ENCODE measurements at regions not wholly inside any gene's neighbourhood (a gene's known extent, or its start where the extent isn't known, plus 50 kb on each side); places are given as distances from the start of the nearest gene placed in this dataset.

GRCh38 chr11:104774578-104774977 is 123.7 kb downstream of the CASP12 start:
- TF ChIP-seq TBP (optimal IDR thresholded peaks at IDR 0.05; ENCODE audit: low read depth, low read length) = no peak
- TF ChIP-seq CTCF (IDR thresholded peaks at IDR 0.05 in 2 of 3, conservative IDR thresholded peaks at IDR 0.05 in 1 of 3; ENCODE audit: insufficient read depth in 2 of 3, low read depth in 1 of 3, low read length in 3 of 3) = no peak
- TF ChIP-seq MIER1 (IDR thresholded peaks at IDR 0.05; ENCODE audit: low read depth) = no peak
- no peak for TF ChIP-seq NFE2L1 (tag; IDR thresholded peaks at IDR 0.05; ENCODE audit: borderline replicate concordance, low read depth)
- TF ChIP-seq, protein P1, sequence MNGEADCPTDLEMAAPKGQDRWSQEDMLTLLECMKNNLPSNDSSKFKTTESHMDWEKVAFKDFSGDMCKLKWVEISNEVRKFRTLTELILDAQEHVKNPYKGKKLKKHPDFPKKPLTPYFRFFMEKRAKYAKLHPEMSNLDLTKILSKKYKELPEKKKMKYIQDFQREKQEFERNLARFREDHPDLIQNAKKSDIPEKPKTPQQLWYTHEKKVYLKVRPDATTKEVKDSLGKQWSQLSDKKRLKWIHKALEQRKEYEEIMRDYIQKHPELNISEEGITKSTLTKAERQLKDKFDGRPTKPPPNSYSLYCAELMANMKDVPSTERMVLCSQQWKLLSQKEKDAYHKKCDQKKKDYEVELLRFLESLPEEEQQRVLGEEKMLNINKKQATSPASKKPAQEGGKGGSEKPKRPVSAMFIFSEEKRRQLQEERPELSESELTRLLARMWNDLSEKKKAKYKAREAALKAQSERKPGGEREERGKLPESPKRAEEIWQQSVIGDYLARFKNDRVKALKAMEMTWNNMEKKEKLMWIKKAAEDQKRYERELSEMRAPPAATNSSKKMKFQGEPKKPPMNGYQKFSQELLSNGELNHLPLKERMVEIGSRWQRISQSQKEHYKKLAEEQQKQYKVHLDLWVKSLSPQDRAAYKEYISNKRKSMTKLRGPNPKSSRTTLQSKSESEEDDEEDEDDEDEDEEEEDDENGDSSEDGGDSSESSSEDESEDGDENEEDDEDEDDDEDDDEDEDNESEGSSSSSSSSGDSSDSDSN (IDR thresholded peaks at IDR 0.05; ENCODE audit: borderline replicate concordance in 1 of 2, low read depth in 2 of 2, low read length in 2 of 2) = no peak
- TF ChIP-seq POLR2A (conservative IDR thresholded peaks at IDR 0.05) = no peak
- TF ChIP-seq ZC3H8 (IDR thresholded peaks at IDR 0.05) = no peak
- no peak for TF ChIP-seq ETS1 (conservative IDR thresholded peaks at IDR 0.05; ENCODE audit: control insufficient read depth, low read depth, low read length)
- TF ChIP-seq SMAD4 (CRISPR knock-in tag; conservative IDR thresholded peaks at IDR 0.05) = no peak

Measured in K562 (cell line).